IPS-NIHi11 (cell line): ENCODE measurements at regions not wholly inside any gene's neighbourhood (a gene's known extent, or its start where the extent isn't known, plus 50 kb on each side); places are given as distances from the start of the nearest gene placed in this dataset.
A peak's percentile ranks its signal among the peaks of the same experiment; 100 is the strongest.

ENCODE experiments used
- DNase-seq: peaks from one replicate; pipeline ENCODE4 v3.0.0; 2012; ENCODE audit warnings: mixed read lengths, low spot score

- DNase-seq, result peak; percentile 52
These were observed 631.5 kb downstream of the RAB28 start for GRCh38 chr4:12852338-12853307.

GRCh38 chr4:12846368-12846767, 637.8 kb downstream of the RAB28 start:
- DNase-seq, result no peak

GRCh38 chr4:12844141-12844540, 640.0 kb downstream of the RAB28 start:
- no peak for DNase-seq

- no peak for DNase-seq
These were observed 656.2 kb downstream of the RAB28 start for GRCh38 chr4:12827966-12828365.

- DNase-seq, result no peak
These were observed 692.6 kb downstream of the RAB28 start for GRCh38 chr4:12791536-12791935.

- no peak for DNase-seq
These were observed 696.9 kb downstream of the RAB28 start for GRCh38 chr4:12787261-12787660.

GRCh38 chr4:12778706-12779105, 705.4 kb downstream of the RAB28 start:
- no peak for DNase-seq

GRCh38 chr4:12778191-12778590, 705.9 kb downstream of the RAB28 start:
- DNase-seq, result no peak

GRCh38 chr4:12770351-12770750, 713.8 kb downstream of the RAB28 start:
- peak; percentile 11 for DNase-seq

GRCh38 chr4:12761694-12762093, 722.4 kb downstream of the RAB28 start:
- DNase-seq, result no peak

- no peak for DNase-seq
These were observed 737.0 kb downstream of the RAB28 start for GRCh38 chr4:12747154-12747553.

- DNase-seq, result no peak
These were observed 737.9 kb downstream of the RAB28 start for GRCh38 chr4:12746221-12746620.

- no peak for DNase-seq
These were observed 749.6 kb downstream of the RAB28 start for GRCh38 chr4:12734586-12734985.

GRCh38 chr4:12729384-12729783, 754.8 kb downstream of the RAB28 start:
- DNase-seq, result peak; percentile 57

- DNase-seq, result no peak
These were observed 759.6 kb downstream of the RAB28 start for GRCh38 chr4:12724510-12724909.

GRCh38 chr4:12723849-12724447, 760.2 kb downstream of the RAB28 start:
- peak; percentile 46 for DNase-seq

- no peak for DNase-seq
These were observed 767.2 kb downstream of the RAB28 start for GRCh38 chr4:12716896-12717295.

GRCh38 chr4:12712648-12713339, 771.3 kb downstream of the RAB28 start:
- no peak for DNase-seq

- no peak for DNase-seq
These were observed 776.6 kb downstream of the RAB28 start for GRCh38 chr4:12707381-12708175.

GRCh38 chr4:12703036-12703435, 781.1 kb downstream of the RAB28 start:
- no peak for DNase-seq

- DNase-seq, result no peak
These were observed 782.8 kb downstream of the RAB28 start for GRCh38 chr4:12701384-12701783.

GRCh38 chr4:12697970-12698369, 786.2 kb downstream of the RAB28 start:
- no peak for DNase-seq
